Karpas-422 (cell line): ENCODE measurements at regions not wholly inside any gene's neighbourhood (a gene's known extent, or its start where the extent isn't known, plus 50 kb on each side); places are given as distances from the start of the nearest gene placed in this dataset.

Source experiments
- DNase-seq: peaks from one replicate; pipeline ENCODE4 v3.0.0-alpha.2; 2015
- H2AFZ ChIP-seq: fragments of 200-600 bp; sonication (generic); 2 replicates; pipeline ENCODE4 v1.6.1; 2014; ENCODE audit warnings: antibody characterized with exemption, low read length, mixed read lengths
- H3K27ac ChIP-seq: fragments of 200-600 bp; sonication (generic); 2 replicates; pipeline ENCODE4 v1.5.1; 2014; ENCODE audit warnings: mild to moderate bottlenecking, low read length, moderate library complexity
- H3K27me3 ChIP-seq: fragments of 200-600 bp; sonication (generic); 2 replicates; pipeline ENCODE4 v1.6.1; 2014; ENCODE audit warnings: low read length, mixed read lengths
- H3K36me3 ChIP-seq: fragments of 200-600 bp; sonication (generic); 2 replicates; pipeline ENCODE4 v1.6.1; 2014; ENCODE audit warnings: low read length, mixed read lengths; ENCODE audit not compliant: insufficient read depth
- H3K4me1 ChIP-seq: fragments of 200-600 bp; sonication (generic); 2 replicates; pipeline ENCODE4 v1.6.1; 2014; ENCODE audit warnings: mild to moderate bottlenecking, low read length, mixed read lengths
- H3K4me2 ChIP-seq: fragments of 200-600 bp; sonication (generic); 2 replicates; pipeline ENCODE4 v1.6.1; 2014; ENCODE audit warnings: low read length, low read depth, mild to moderate bottlenecking; ENCODE audit not compliant: poor library complexity, severe bottlenecking
- H3K4me3 ChIP-seq: fragments of 200-600 bp; sonication (generic); 2 replicates; pipeline ENCODE4 v1.5.1; 2014; ENCODE audit warnings: mild to moderate bottlenecking, antibody characterized with exemption, low read length, mixed read lengths
- H3K79me2 ChIP-seq: fragments of 200-600 bp; sonication (generic); 2 replicates; pipeline ENCODE4 v1.6.1; 2014; ENCODE audit warnings: mild to moderate bottlenecking, low read length, mixed read lengths
- H3K9ac ChIP-seq: fragments of 200-600 bp; sonication (generic); 2 replicates; pipeline ENCODE4 v1.6.0; 2014; ENCODE audit warnings: low read length
- H3K9me2 ChIP-seq: fragments of 200-600 bp; sonication (generic), shearing (Covaris generic); replicated peaks from 2 replicates; pipeline ENCODE4 v1.6.0; 2014; ENCODE audit warnings: mild to moderate bottlenecking, low read length, moderate library complexity; ENCODE audit not compliant: insufficient read depth
- H3K9me3 ChIP-seq: fragments of 300-700, 200-600 bp; sonication (generic); 2 replicates; pipeline ENCODE4 v1.6.1; 2014; ENCODE audit warnings: low read length, mixed read lengths
- H4K20me1 ChIP-seq: fragments of 200-600 bp; sonication (generic); 2 replicates; pipeline ENCODE4 v1.6.1; 2014; ENCODE audit warnings: mild to moderate bottlenecking, antibody characterized with exemption, low read length, low read depth; ENCODE audit not compliant: insufficient read depth

DNA sequence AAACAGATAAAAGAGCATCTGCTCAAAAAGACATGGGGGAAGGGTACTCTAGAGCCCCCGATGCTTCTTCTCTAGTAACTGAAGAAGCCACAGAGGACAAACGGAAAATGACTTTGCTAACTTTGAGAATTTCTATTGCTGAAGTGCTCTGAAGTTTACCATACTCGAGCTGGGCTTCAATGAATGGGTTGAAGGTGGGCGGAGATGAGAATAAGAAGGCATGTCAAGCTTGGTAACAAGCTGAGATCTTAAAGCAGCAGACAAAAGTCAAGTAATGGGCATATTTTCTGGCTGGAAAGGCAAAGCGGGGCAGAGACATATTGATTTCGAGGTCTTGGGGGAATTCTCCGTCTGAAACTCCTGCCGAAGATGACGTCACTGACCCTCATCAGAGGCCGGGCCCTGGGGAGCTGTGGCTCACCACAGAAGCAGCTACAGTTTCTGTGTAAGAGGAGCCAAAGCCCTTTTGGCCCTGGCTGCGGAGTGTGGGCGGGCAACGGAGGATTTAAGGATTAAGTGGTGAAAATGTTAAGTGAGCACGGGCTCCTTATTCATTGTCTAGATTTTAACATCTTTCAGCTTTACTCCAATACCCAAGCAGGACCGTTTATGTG, 115.8 kb upstream of the SLIT3 start:
- no peak overlapping the region for H3K27ac ChIP-seq
- no peak overlapping the region for H2AFZ ChIP-seq
- peak overlapping the region; percentile 40; the same call in 1 of the 2 replicates for H3K4me3 ChIP-seq
- no peaks in the 10 kb centered on the region for H4K20me1 ChIP-seq
- no peaks in the 10 kb centered on the region for H3K79me2 ChIP-seq
- H3K4me1 ChIP-seq = peaks cover 32% of the 10 kb centered on the region
- peak; percentile 85 for DNase-seq
- no peak overlapping the region for H3K9ac ChIP-seq
- peak overlapping the region; percentile 54 for H3K4me2 ChIP-seq
- no peaks in the 10 kb centered on the region; the same call in 1 of the 2 replicates for H3K27me3 ChIP-seq
- no peaks in the 10 kb centered on the region for H3K36me3 ChIP-seq
- H3K9me2 ChIP-seq = no peaks in the 10 kb centered on the region
- H3K9me3 ChIP-seq = no peaks in the 10 kb centered on the region

DNA sequence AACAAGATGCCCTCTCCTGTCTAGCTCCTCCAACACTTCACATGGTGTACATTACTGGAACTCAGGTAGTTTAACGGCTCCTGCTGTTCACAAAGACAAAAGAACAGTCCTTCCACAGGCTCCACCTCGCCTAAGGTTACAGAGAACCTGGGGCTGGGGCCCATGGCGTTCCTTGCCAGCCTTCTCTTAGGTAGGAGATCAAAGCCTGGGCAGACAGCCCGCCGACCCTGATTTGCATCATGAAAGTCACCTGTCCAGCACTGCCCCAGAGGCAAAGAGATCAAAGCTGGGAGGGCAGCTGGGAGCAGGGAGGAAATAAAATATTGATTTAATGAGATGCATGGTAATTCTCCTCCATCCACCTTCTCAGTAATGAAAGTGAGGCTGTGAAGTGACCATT, 115.0 kb upstream of the SLIT3 start:
- DNase-seq = no peak
- Histone ChIP-seq H3K4me2 (peak overlapping the region; percentile 54), H3K9me3 (no peaks in the 10 kb centered on the region), H3K9me2 (no peaks in the 10 kb centered on the region), H3K4me3 (no peak overlapping the region), H2AFZ (no peak overlapping the region), H3K27me3 (no peaks in the 10 kb centered on the region; the same call in 1 of the 2 replicates), H3K9ac (no peak overlapping the region), H4K20me1 (no peaks in the 10 kb centered on the region), H3K36me3 (no peaks in the 10 kb centered on the region), H3K79me2 (no peaks in the 10 kb centered on the region), H3K4me1 (peaks cover 32% of the 10 kb centered on the region), H3K27ac (no peak overlapping the region)

DNA sequence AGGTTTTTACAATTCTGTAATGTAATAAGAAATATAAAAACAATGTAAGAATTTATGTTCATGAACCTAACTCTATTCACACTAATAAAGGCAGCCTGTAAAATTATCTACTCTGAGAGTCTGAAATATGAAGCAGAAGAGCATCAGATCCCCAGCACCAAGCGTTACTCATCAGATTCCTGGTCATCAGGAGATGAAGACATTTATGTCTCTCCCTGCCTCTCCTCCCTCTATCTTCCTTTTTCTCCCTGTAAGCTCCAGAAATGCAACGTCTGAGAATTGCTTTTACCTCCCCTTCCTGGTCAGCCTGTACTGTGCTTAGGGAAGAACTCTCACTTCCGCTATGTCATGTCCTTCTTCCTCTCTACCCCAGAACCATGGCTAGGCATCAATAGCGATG, 114.4 kb upstream of the SLIT3 start:
- DNase-seq = no peak
- H3K9me2 ChIP-seq = no peaks in the 10 kb centered on the region
- no peak overlapping the region for H3K4me3 ChIP-seq
- H3K27ac ChIP-seq = no peak overlapping the region
- peaks cover 28% of the 10 kb centered on the region for H3K4me1 ChIP-seq
- no peak overlapping the region for H2AFZ ChIP-seq
- H3K36me3 ChIP-seq = no peaks in the 10 kb centered on the region
- H3K9me3 ChIP-seq = no peaks in the 10 kb centered on the region
- no peaks in the 10 kb centered on the region for H3K79me2 ChIP-seq
- no peaks in the 10 kb centered on the region for H4K20me1 ChIP-seq
- H3K9ac ChIP-seq = no peak overlapping the region
- H3K27me3 ChIP-seq = no peaks in the 10 kb centered on the region; the same call in 1 of the 2 replicates
- no peak overlapping the region for H3K4me2 ChIP-seq

DNA sequence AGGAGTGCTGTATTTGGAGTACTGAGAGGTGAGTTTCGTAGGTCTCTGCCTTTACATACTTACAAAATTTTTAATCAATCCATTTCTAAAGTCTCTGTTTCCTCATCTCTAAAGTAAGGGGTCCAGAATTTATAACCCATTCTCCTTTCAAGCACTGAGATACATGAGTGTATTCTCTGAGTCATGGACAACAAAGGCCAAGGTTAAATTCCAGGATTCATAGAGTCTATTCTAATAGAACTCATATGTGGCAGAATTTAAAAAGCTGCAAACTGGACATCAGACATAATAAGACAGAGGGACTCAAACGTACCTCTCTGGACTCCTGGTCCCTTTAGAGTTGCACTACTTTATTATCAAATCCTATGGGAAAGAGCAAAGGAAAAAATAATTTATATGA, 112.5 kb upstream of the SLIT3 start:
- H3K79me2 ChIP-seq = no peaks in the 10 kb centered on the region
- no peak overlapping the region for H3K9ac ChIP-seq
- H3K4me2 ChIP-seq = no peak overlapping the region
- H3K27me3 ChIP-seq = no peaks in the 10 kb centered on the region; the same call in 1 of the 2 replicates
- no peaks in the 10 kb centered on the region for H4K20me1 ChIP-seq
- peaks cover 27% of the 10 kb centered on the region for H3K4me1 ChIP-seq
- H2AFZ ChIP-seq = no peak overlapping the region
- no peak overlapping the region for H3K27ac ChIP-seq
- no peaks in the 10 kb centered on the region for H3K9me3 ChIP-seq
- H3K9me2 ChIP-seq = no peaks in the 10 kb centered on the region
- H3K4me3 ChIP-seq = no peak overlapping the region
- no peak for DNase-seq
- no peaks in the 10 kb centered on the region for H3K36me3 ChIP-seq

DNA sequence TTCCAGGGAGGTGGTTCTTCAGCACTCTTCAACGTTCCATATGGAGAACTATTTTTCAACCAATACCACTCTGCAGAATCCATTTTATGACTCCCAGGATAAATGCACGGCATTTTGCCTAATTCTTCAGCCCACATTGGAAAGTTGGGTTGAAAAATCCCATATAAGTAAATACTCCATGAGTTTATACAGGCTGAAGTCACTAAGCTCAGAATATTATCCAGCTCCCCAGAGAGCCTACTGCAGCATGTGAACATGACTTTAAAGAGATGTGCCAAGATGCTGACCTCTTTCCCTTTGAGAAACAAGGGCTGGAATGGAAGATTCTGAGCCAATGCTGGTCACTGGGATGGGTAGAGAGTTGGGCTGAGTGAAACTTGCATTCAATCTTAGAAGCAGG, 111.9 kb upstream of the SLIT3 start:
- no peaks in the 10 kb centered on the region for H3K36me3 ChIP-seq
- H3K9me2 ChIP-seq = no peaks in the 10 kb centered on the region
- DNase-seq = no peak
- H3K27ac ChIP-seq = no peak overlapping the region
- no peak overlapping the region for H3K4me3 ChIP-seq
- H3K79me2 ChIP-seq = no peaks in the 10 kb centered on the region
- no peak overlapping the region for H2AFZ ChIP-seq
- no peak overlapping the region for H3K9ac ChIP-seq
- H3K4me2 ChIP-seq = no peak overlapping the region
- no peaks in the 10 kb centered on the region; the same call in 1 of the 2 replicates for H3K27me3 ChIP-seq
- no peaks in the 10 kb centered on the region for H3K9me3 ChIP-seq
- H3K4me1 ChIP-seq = peaks cover 23% of the 10 kb centered on the region
- H4K20me1 ChIP-seq = no peaks in the 10 kb centered on the region

DNA sequence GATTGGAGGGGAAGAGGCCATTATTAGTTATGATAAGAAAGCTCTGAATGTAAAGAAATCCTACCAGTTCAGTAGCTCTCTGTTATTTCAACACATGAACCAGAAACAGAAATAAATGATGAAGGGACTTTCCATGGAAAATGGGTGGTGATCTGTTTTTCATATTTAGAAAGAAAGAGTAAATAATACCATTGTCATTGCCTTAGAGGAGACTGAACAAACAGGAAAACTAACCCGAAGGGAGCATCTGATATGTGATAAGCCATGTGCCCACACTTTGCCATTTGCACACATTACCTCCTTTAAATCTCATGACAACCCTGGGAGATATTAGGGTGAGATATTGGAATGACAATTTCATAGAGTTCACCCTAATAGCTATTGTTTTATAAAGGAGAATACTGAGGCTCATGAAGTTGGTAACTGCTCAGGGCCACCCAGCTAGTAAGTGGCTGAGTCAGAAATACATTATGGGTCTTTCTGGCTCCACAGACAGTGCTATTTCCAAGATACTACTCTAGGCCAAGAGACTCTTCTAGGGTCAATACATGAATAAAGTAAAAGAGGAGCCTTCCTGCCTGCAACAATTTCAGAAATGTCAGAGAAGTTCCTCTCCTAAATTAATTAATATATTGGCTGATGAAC, 111.0 kb upstream of the SLIT3 start:
- Histone ChIP-seq H3K4me1 (peaks cover 14% of the 10 kb centered on the region), H3K36me3 (no peaks in the 10 kb centered on the region)
- DNase-seq = no peak

DNA sequence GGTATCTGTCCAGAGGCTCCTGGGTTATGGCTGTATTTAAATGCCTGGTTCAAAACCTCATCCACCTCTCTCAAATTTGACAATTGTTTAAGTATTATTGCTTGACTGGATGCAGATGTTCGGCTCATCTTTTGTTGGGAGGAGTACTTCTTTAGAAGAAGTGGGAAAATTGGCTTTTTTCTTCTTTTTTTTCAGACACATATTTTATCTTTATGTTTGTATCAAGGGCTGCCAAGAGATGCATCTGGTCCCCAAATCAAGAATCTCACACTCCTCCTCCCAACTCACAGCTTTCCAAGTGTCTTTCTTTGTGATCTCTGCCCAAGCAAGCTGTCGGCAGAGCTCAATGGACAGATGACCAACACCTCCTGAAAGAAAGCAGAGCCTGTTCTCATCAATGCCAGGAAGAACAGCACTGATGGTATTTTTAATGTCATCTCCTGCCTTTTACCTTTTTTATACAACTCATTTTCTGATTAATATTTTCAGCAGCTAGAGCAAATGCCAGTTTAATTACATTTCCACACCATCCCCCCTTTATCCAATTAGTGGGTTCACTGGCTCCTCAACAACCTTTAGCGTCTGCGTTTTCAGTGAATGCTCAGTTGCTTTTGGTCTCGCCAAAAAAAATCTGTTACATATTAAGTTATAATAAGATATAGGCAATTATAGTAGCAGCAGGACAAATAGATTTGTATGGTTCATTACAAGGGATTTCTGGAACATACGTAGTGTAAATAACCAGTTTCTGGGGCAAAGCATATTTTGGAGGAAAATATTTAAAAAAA, 110.3 kb upstream of the SLIT3 start:
- H2AFZ ChIP-seq = no peak overlapping the region
- H3K36me3 ChIP-seq = no peaks in the 10 kb centered on the region
- no peak overlapping the region for H3K4me2 ChIP-seq
- H3K9ac ChIP-seq = no peak overlapping the region
- H3K27me3 ChIP-seq = no peaks in the 10 kb centered on the region
- no peak for DNase-seq
- H3K4me1 ChIP-seq = peaks cover 7% of the 10 kb centered on the region
- H4K20me1 ChIP-seq = no peaks in the 10 kb centered on the region
- H3K9me2 ChIP-seq = no peaks in the 10 kb centered on the region
- H3K79me2 ChIP-seq = no peaks in the 10 kb centered on the region
- H3K27ac ChIP-seq = no peak overlapping the region
- no peaks in the 10 kb centered on the region for H3K9me3 ChIP-seq
- H3K4me3 ChIP-seq = no peak overlapping the region

More for the DNA sequence above, 111.0 kb upstream of the SLIT3 start:
- Histone ChIP-seq H4K20me1 (no peaks in the 10 kb centered on the region), H3K9me3 (no peaks in the 10 kb centered on the region), H3K4me3 (no peak overlapping the region), H3K9ac (no peak overlapping the region), H3K4me2 (no peak overlapping the region), H3K27me3 (no peaks in the 10 kb centered on the region), H2AFZ (no peak overlapping the region), H3K9me2 (no peaks in the 10 kb centered on the region), H3K27ac (no peak overlapping the region), H3K79me2 (no peaks in the 10 kb centered on the region)

DNA sequence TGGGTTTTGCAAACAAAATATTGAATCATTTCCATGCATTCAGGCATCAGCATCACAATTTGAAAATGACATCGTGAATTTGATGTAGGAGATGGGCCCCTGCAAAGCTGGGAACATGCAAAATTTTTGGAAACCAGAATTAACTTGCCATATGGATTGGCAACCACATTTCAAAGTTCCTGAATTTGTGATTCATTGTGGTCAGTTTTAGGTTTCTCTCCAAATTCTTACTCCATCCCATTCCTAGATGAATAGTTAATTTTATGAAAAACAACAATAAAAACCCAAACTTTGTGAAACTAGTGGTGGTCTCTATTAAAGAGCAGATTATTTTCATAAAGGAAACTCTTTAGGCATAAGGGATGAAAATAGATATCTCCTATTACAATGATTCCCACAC, 107.8 kb upstream of the SLIT3 start:
- no peak overlapping the region for H3K4me3 ChIP-seq
- H4K20me1 ChIP-seq = no peaks in the 10 kb centered on the region
- no peaks in the 10 kb centered on the region for H3K27me3 ChIP-seq
- no peaks in the 10 kb centered on the region for H3K36me3 ChIP-seq
- no peak overlapping the region for H3K27ac ChIP-seq
- H3K9me2 ChIP-seq = no peaks in the 10 kb centered on the region
- H2AFZ ChIP-seq = no peak overlapping the region
- no peaks in the 10 kb centered on the region for H3K4me1 ChIP-seq
- DNase-seq = no peak
- H3K9ac ChIP-seq = no peak overlapping the region
- H3K4me2 ChIP-seq = no peak overlapping the region
- no peaks in the 10 kb centered on the region for H3K9me3 ChIP-seq
- no peaks in the 10 kb centered on the region for H3K79me2 ChIP-seq
